ENCODE measurements at regions not wholly inside any gene's neighbourhood (a gene's known extent, or its start where the extent isn't known, plus 50 kb on each side); places are given as distances from the start of the nearest gene placed in this dataset.

GRCh38 chr1:177794376-177794991, 175.4 kb downstream of the SEC16B start:
- intact Hi-C loops (cut with DNase I; ENCODE audit: low total_unique reads) = no loop called here
- DNase-seq (ENCODE audit: low spot score in 2 of 2) = no peak
- WGBS, 2 donors = 49 to 51% methylated on average over 3 of the region's 3 CpGs
- H3K4me3 ChIP-seq (ENCODE audit: low read depth, poor library complexity, severe bottlenecking) = no peak overlapping the region
- TF ChIP-seq POLR2A (IDR thresholded peaks at IDR 0.05) (no peak), CTCF (IDR thresholded peaks at IDR 0.05) (no peak)

GRCh38 chr1:177793900-177794299, 176.0 kb downstream of the SEC16B start:
- intact Hi-C loops (cut with DNase I; ENCODE audit: low total_unique reads) = no loop called here
- no peak overlapping the region for H3K4me3 ChIP-seq (ENCODE audit: low read depth, poor library complexity, severe bottlenecking)
- TF ChIP-seq POLR2A (IDR thresholded peaks at IDR 0.05) = no peak
- no peak for TF ChIP-seq CTCF (IDR thresholded peaks at IDR 0.05)
- no peak for DNase-seq (ENCODE audit: low spot score in 2 of 2)
- 21 to 53% methylated on average over 1 of the region's 1 CpG for WGBS, 2 donors

- no peak overlapping the region for H3K4me3 ChIP-seq (ENCODE audit: low read depth, poor library complexity, severe bottlenecking)
- intact Hi-C loops (cut with DNase I; ENCODE audit: low total_unique reads) = no loop called here
- TF ChIP-seq POLR2A (IDR thresholded peaks at IDR 0.05) (no peak), CTCF (IDR thresholded peaks at IDR 0.05) (no peak)
- DNase-seq (ENCODE audit: low spot score in 2 of 2) = no peak
Observed at GRCh38 chr1:177790566-177790965, 179.3 kb downstream of the SEC16B start.

- 79 to 87% methylated on average over 3 of the region's 3 CpGs for whole genome bisulfite sequencing, 2 donors
- TF ChIP-seq CTCF (IDR thresholded peaks at IDR 0.05) (no peak), POLR2A (IDR thresholded peaks at IDR 0.05) (no peak)
- no peak overlapping the region for H3K4me3 ChIP-seq (ENCODE audit: low read depth, poor library complexity, severe bottlenecking)
- DNase-seq (ENCODE audit: low spot score in 2 of 2) = no peak
- intact Hi-C loops (cut with DNase I; ENCODE audit: low total_unique reads) = no loop called here
Observed at GRCh38 chr1:177789956-177790355, 179.9 kb downstream of the SEC16B start.

- WGBS, 2 donors = 73 to 77% methylated on average over 6 of the region's 6 CpGs
- intact Hi-C loops (cut with DNase I; ENCODE audit: low total_unique reads) = no loop called here
- TF ChIP-seq POLR2A (IDR thresholded peaks at IDR 0.05) = no peak
- no peak for TF ChIP-seq CTCF (IDR thresholded peaks at IDR 0.05)
- no peak for DNase-seq (ENCODE audit: low spot score in 2 of 2)
- H3K4me3 ChIP-seq (ENCODE audit: low read depth, poor library complexity, severe bottlenecking) = no peak overlapping the region
Observed at GRCh38 chr1:177786176-177786745, 183.6 kb downstream of the SEC16B start.

- WGBS, 2 donors = 62 to 71% methylated on average over 1 of the region's 1 CpG
Observed at GRCh38 chr1:177784936-177785335, 184.9 kb downstream of the SEC16B start.

More at GRCh38 chr1:177784936-177785335, 184.9 kb downstream of the SEC16B start:
- TF ChIP-seq POLR2A (IDR thresholded peaks at IDR 0.05) = no peak
- TF ChIP-seq CTCF (IDR thresholded peaks at IDR 0.05) = no peak
- H3K4me3 ChIP-seq (ENCODE audit: low read depth, poor library complexity, severe bottlenecking) = no peak overlapping the region
- DNase-seq (ENCODE audit: low spot score in 2 of 2) = no peak
- intact Hi-C loops (cut with DNase I; ENCODE audit: low total_unique reads) = no loop called here
